Trophoblast cell (in vitro differentiated cells and primary cell): ENCODE measurements at regions not wholly inside any gene's neighbourhood (a gene's known extent, or its start where the extent isn't known, plus 50 kb on each side); places are given as distances from the start of the nearest gene placed in this dataset.

Experiments
- DNase-seq, 2 donors: peaks; one replicate each; pipeline ENCODE4 v3.0.0-alpha.2; 2016
- H2AFZ ChIP-seq: 2 replicates; pipeline ENCODE4 v1.6.1; 2013; ENCODE audit warnings: low read length, moderate library complexity, mild to moderate bottlenecking; ENCODE audit not compliant: insufficient read depth, poor library complexity
- H2AK5ac ChIP-seq: 2 replicates; pipeline ENCODE4 v1.6.1; 2013; ENCODE audit warnings: mild to moderate bottlenecking, low read length
- H2BK120ac ChIP-seq: 2 replicates; pipeline ENCODE4 v1.6.1; 2013; ENCODE audit warnings: low read length, mild to moderate bottlenecking, moderate library complexity; ENCODE audit not compliant: insufficient read depth, poor library complexity
- H2BK12ac ChIP-seq: 2 replicates; pipeline ENCODE4 v1.6.1; 2013; ENCODE audit warnings: mild to moderate bottlenecking, low read length, moderate library complexity
- H2BK5ac ChIP-seq: 2 replicates; pipeline ENCODE4 v1.6.1; 2013; ENCODE audit warnings: low read length, low read depth, moderate library complexity, mild to moderate bottlenecking; ENCODE audit not compliant: poor library complexity
- H3K14ac ChIP-seq: 2 replicates; pipeline ENCODE4 v1.6.1; 2013; ENCODE audit warnings: mild to moderate bottlenecking, low read length
- H3K18ac ChIP-seq: 2 replicates; pipeline ENCODE4 v1.6.1; 2013; ENCODE audit warnings: mild to moderate bottlenecking, low read length
- H3K23ac ChIP-seq: 2 replicates; pipeline ENCODE4 v1.6.1; 2013; ENCODE audit warnings: low read length
- H3K27ac ChIP-seq: 2 replicates; pipeline ENCODE4 v1.5.1; 2013; ENCODE audit warnings: low read depth, mild to moderate bottlenecking, inconsistent platforms, low read length, moderate library complexity
- H3K27me3 ChIP-seq: 2 replicates; pipeline ENCODE4 v1.6.1; 2013; ENCODE audit warnings: inconsistent platforms, mild to moderate bottlenecking, low read length, moderate library complexity; ENCODE audit not compliant: insufficient read depth
- H3K36me3 ChIP-seq, 2 experiments: 1 replicate in 1 of 2; 2 replicates in 1 of 2; pipeline ENCODE4 v1.6.1; 2013; ENCODE audit warnings: low read length in 2 of 2, mild to moderate bottlenecking in 2 of 2, moderate library complexity in 1 of 2; ENCODE audit not compliant: insufficient read depth in 2 of 2, control insufficient read depth in 1 of 2
- H3K4ac ChIP-seq: 2 replicates; pipeline ENCODE4 v1.6.1; 2013; ENCODE audit warnings: low read depth, mild to moderate bottlenecking, low read length, moderate library complexity
- H3K4me1 ChIP-seq, 2 experiments: 1 replicate in 1 of 2; 2 replicates in 1 of 2; pipeline ENCODE4 v1.6.1; 2013; ENCODE audit warnings: low read length in 2 of 2, mild to moderate bottlenecking in 2 of 2, moderate library complexity in 1 of 2; ENCODE audit not compliant: insufficient read depth in 2 of 2, control insufficient read depth in 1 of 2
- H3K4me2 ChIP-seq: 2 replicates; pipeline ENCODE4 v1.6.1; 2013; ENCODE audit warnings: inconsistent platforms, mild to moderate bottlenecking, low read length, moderate library complexity
- H3K4me3 ChIP-seq: 2 replicates; pipeline ENCODE4 v1.5.1; 2013; ENCODE audit warnings: mild to moderate bottlenecking, low read depth, low read length, inconsistent platforms
- H3K79me1 ChIP-seq: one replicate; pipeline ENCODE4 v1.6.1; 2013; ENCODE audit warnings: low read length
- H3K79me2 ChIP-seq: 2 replicates; pipeline ENCODE4 v1.6.1; 2013; ENCODE audit warnings: low read length, mild to moderate bottlenecking; ENCODE audit not compliant: control insufficient read depth, insufficient read depth, poor library complexity
- H3K9ac ChIP-seq: 2 replicates; pipeline ENCODE4 v1.6.1; 2013; ENCODE audit warnings: mild to moderate bottlenecking, low read length
- H3K9me3 ChIP-seq: 2 replicates; pipeline ENCODE4 v1.6.1; 2013; ENCODE audit warnings: low read depth, mild to moderate bottlenecking, control low read depth, inconsistent platforms, low read length; ENCODE audit not compliant: insufficient read depth
- H4K12ac ChIP-seq: 2 replicates; pipeline ENCODE4 v1.6.1; 2013; ENCODE audit warnings: low read depth, mild to moderate bottlenecking, low read length, moderate library complexity
- H4K8ac ChIP-seq: 2 replicates; pipeline ENCODE4 v1.6.1; 2013; ENCODE audit warnings: low read depth, mild to moderate bottlenecking, low read length, moderate library complexity
- H4K91ac ChIP-seq: one replicate; pipeline ENCODE4 v1.6.1; 2013; ENCODE audit warnings: low read depth, mild to moderate bottlenecking, low read length, moderate library complexity
- WGBS: extraction: QIAGEN DNeasy Blood & Tissue Kit; methylation state at CpG from one replicate; pipeline ENCODE4 v1.1.7; 2013; ENCODE audit warnings: missing lambda C conversion rate; ENCODE audit not compliant: insufficient read length, insufficient coverage; ENCODE audit errors: extremely low coverage; 5-methylcytosine and 5-hydroxymethylcytosine counted together

DNA sequence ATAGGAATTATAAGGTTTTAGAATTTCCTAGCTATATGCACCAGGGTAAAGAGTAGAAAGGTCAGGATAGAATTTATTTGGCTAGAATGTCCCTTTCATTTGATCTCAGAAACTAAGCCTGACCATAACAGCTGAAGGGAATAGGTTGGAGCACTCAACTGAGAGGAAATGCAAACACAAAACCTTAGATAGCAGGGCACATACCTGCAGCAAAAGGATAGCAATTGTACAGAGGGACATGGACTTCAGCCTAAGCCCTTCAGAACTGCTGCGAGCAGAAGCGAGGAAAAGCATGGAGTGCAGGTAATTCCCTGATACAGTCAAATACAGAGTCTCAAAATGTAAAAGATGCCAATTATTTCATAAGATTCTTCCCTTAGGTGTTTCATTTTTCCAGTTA, 211.0 kb upstream of the DDI1 start:
- Histone ChIP-seq H3K4me1 (no peaks in the 10 kb centered on the region), H3K27me3 (no peaks in the 10 kb centered on the region), H3K23ac (no peak overlapping the region), H3K4me3 (no peak overlapping the region), H3K27ac (no peak overlapping the region), H3K4me2 (no peak overlapping the region), H3K79me1 (no peaks in the 10 kb centered on the region), H2BK120ac (no peak overlapping the region), H4K12ac (no peak overlapping the region), H3K9me3 (peaks cover 5% of the 10 kb centered on the region), H3K18ac (no peak overlapping the region), H3K79me2 (no peaks in the 10 kb centered on the region), H2AK5ac (no peak overlapping the region), H3K14ac (no peak overlapping the region), H2BK12ac (no peak overlapping the region), H2BK5ac (no peak overlapping the region), H2AFZ (no peak overlapping the region), H3K36me3 (no peaks in the 10 kb centered on the region), H3K9ac (no peak overlapping the region), H4K8ac (no peak overlapping the region), H3K4ac (no peak overlapping the region), H4K91ac (no peak overlapping the region)
- DNase-seq, result no peak
- WGBS, result no CpG with 5 or more reads among the region's 2 CpGs

DNA sequence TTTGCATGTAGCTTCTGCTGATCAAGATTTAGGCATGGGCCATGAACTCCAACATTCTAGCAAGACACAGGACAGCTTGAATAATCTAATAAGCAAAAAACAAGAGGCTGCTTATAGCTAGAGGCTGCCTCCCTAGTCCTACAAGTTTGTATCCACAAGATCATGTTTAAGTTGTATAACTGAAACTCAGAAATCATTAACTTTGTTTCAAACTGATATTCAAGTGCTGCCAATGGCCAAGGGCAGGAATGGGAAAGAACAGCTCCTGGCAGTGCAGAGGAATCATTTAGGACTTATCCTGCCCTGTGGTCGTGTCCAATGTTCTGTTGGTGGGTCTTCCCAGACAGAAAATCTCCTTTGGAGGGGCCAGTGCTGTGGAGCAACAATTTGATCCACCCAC, 209.6 kb upstream of the DDI1 start:
- Histone ChIP-seq H3K4me1 (no peaks in the 10 kb centered on the region), H3K23ac (no peak overlapping the region), H3K9me3 (peaks cover 10% of the 10 kb centered on the region), H3K4me3 (no peak overlapping the region), H4K8ac (no peak overlapping the region), H3K36me3 (no peaks in the 10 kb centered on the region), H4K12ac (no peak overlapping the region), H3K9ac (no peak overlapping the region), H2BK12ac (no peak overlapping the region), H2BK5ac (no peak overlapping the region), H3K4ac (no peak overlapping the region), H3K79me1 (no peaks in the 10 kb centered on the region), H2BK120ac (no peak overlapping the region), H3K18ac (no peak overlapping the region), H2AFZ (no peak overlapping the region), H3K4me2 (no peak overlapping the region), H2AK5ac (no peak overlapping the region), H4K91ac (no peak overlapping the region), H3K14ac (no peak overlapping the region), H3K27me3 (no peaks in the 10 kb centered on the region), H3K27ac (no peak overlapping the region), H3K79me2 (no peaks in the 10 kb centered on the region)
- DNase-seq, result no peak
- WGBS, result no CpG with 5 or more reads among the region's 1 CpG

- no peak overlapping the region for H2BK12ac ChIP-seq
- H2AFZ ChIP-seq, result no peak overlapping the region
- no peaks in the 10 kb centered on the region for H3K36me3 ChIP-seq
- DNase-seq, result no peak
- no peak overlapping the region for H3K23ac ChIP-seq
- no peak overlapping the region for H3K14ac ChIP-seq
- WGBS, result no CpG with 5 or more reads among the region's 4 CpGs
- no peaks in the 10 kb centered on the region for H3K27me3 ChIP-seq
- no peak overlapping the region for H3K9ac ChIP-seq
- H3K18ac ChIP-seq, result no peak overlapping the region
- H2BK120ac ChIP-seq, result no peak overlapping the region
- H4K8ac ChIP-seq, result no peak overlapping the region
- no peak overlapping the region for H3K4ac ChIP-seq
- no peaks in the 10 kb centered on the region for H3K79me1 ChIP-seq
- H4K91ac ChIP-seq, result no peak overlapping the region
- H2AK5ac ChIP-seq, result no peak overlapping the region
- no peaks in the 10 kb centered on the region for H3K79me2 ChIP-seq
- no peak overlapping the region for H4K12ac ChIP-seq
- no peak overlapping the region for H3K4me3 ChIP-seq
- no peak overlapping the region for H3K4me2 ChIP-seq
- H3K9me3 ChIP-seq, result peaks cover 12% of the 10 kb centered on the region
- H3K4me1 ChIP-seq, result no peaks in the 10 kb centered on the region
- H2BK5ac ChIP-seq, result no peak overlapping the region
- H3K27ac ChIP-seq, result no peak overlapping the region
Measured at GRCh38 chr11:103829596-103829995, 206.8 kb upstream of the DDI1 start.

- Histone ChIP-seq H2BK120ac (no peak overlapping the region), H3K23ac (no peak overlapping the region), H2BK12ac (no peak overlapping the region), H3K4me1 (no peaks in the 10 kb centered on the region), H3K4me3 (no peak overlapping the region), H3K4me2 (no peak overlapping the region), H3K14ac (no peak overlapping the region), H3K27ac (no peak overlapping the region), H3K18ac (no peak overlapping the region), H4K91ac (no peak overlapping the region), H2AFZ (no peak overlapping the region), H3K79me2 (no peaks in the 10 kb centered on the region), H3K9me3 (peaks cover 12% of the 10 kb centered on the region), H3K9ac (no peak overlapping the region), H3K79me1 (no peaks in the 10 kb centered on the region), H3K4ac (no peak overlapping the region), H3K27me3 (no peaks in the 10 kb centered on the region), H3K36me3 (no peaks in the 10 kb centered on the region), H2BK5ac (no peak overlapping the region), H2AK5ac (no peak overlapping the region), H4K12ac (no peak overlapping the region), H4K8ac (no peak overlapping the region)
- WGBS, result no CpG with 5 or more reads among the region's 1 CpG
- DNase-seq, result no peak
Measured at GRCh38 chr11:103830205-103830604, 206.2 kb upstream of the DDI1 start.
